AG08395 (cell line): ENCODE measurements at regions not wholly inside any gene's neighbourhood (a gene's known extent, or its start where the extent isn't known, plus 50 kb on each side); places are given as distances from the start of the nearest gene placed in this dataset.
"Not testable (repeated sequence)": the region's sequence is repeated elsewhere in the genome, so short reads cannot be mapped to it uniquely, and the experiment has no call there.

Experiments used
- DNase-seq: peaks from one replicate; pipeline ENCODE4 v3.0.0; 2012; ENCODE audit warnings: mixed read lengths, low spot score

DNA sequence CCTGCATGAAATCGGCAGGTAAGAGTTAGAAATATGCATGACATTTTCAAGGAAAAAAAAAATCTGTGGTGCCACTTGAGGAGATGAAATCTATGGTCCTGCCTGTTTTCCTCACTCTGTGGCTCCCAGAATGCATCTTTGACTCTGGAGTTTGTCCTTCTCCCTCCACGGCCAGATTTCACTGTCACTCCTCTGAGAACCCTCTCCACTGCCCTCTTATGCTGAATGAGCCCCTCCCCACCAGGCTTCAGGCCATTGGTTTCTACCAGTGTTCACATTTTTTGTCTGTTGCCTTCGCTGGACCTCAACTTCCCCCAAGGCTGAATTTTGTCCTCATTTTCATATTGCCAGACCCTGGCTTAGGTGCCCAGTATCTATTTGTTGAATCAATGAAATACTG is 235.0 kb downstream of the ZIC5 start:
- no peak for DNase-seq

DNA sequence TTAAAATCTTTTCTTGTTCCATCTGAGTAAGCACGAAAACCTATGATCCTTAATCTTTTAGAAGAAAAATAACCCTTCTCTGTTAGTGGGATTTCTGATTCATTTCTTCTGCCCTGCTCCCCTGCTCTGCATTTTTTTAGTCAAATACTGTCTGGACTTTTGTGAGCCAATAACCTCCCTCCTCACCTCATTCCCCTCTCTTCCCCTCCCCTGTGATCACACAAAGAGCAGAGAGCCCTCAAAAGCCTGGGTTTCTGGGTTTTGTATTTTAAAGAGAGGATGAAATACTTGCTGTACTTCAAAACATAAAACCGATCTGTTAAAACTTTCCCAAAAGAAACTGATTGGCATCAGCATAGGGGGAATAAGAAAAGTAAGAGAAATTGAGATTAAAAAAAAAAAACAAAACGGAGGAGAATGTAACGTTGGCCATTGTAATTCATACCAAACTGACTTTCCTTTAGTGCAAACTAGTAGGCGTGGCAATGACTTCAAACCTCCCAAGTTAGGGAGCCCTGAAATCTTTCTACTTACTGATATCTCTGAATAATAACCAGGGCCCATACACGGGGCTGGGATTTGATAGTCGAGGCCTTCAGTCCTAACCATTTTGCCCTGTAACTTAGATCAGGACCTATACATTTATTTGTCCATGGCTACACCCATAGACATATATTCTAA is 232.9 kb downstream of the TM9SF2 start:
- no peak for DNase-seq

DNA sequence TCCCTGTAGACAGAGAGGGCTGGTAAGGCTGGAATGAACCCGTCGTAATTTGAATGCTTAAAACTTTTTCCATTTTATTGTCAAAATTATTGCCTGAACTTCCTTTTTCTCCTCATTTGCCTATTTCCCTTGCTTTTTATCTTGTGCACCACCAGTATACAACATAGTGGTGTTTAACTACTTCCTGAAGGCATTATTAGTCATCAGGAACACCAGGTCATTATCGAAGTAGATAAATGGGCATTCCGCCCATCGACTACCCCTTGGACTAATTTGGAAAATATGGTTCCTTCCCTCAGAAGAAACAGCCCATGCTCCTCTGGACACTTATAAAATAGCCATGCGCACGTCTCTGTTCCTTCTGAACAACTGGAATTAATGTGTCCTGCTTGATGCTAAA is 232.1 kb downstream of the TM9SF2 start:
- no peak for DNase-seq

DNA sequence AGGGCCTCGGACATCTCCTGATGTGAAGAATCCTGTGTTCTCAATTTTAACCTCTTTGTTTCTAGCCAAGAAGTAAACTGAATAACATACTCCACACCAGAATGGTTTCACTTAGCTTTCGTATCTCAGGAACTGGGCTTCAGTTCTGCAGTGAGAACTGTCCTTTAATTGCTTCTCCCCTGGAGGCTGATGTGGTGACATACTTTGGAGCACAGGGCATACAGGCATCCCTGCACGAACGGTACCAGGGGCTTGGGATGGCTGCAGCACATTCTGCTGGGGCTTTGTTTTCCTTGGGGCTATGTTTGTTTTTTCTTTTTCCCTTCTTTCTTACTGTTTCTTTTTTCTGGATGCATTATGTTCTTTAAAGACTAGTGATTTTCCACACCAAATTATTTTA is 230.5 kb downstream of the TM9SF2 start:
- no peak for DNase-seq

DNA sequence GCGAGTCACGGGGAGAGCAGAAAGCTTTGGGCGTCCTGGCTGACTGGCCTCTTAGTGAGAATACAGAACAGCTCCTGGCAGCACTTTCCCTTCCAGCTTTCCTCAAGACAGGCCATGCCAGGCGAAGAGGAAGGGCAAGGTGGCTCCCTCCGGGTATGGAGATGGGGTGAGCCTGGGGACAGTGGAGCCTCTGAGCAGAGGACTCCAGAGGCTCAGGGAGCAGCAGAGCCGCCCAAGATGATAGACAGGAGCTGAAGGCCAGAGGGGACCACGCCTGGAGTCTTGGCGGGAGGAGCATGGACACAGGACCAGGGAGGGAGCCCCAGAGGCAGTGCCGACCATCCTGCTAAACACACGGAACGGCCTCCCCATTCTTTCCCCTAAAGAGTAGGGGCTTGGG is 229.1 kb downstream of the TM9SF2 start:
- no peak for DNase-seq

DNA sequence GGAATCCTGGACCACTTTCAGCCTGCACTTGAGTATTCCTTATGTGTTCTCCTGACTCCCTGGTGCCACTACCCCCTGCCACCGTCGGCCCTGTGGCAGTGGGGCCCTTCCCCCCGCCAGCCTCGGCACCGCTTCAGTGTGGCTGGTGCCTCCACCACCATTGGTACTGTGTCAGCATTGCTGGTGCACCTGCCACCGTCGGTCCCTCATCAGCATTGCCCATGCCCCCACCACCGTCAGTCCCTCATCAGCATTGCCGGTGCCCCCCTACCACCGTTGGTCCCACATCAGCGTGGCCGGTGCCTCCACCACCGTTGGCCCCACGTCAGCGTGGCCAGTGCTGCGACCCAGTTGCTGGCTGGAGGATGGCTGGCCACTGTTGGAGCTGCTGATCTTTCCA is 228.5 kb downstream of the TM9SF2 start:
- no peak for DNase-seq

DNA sequence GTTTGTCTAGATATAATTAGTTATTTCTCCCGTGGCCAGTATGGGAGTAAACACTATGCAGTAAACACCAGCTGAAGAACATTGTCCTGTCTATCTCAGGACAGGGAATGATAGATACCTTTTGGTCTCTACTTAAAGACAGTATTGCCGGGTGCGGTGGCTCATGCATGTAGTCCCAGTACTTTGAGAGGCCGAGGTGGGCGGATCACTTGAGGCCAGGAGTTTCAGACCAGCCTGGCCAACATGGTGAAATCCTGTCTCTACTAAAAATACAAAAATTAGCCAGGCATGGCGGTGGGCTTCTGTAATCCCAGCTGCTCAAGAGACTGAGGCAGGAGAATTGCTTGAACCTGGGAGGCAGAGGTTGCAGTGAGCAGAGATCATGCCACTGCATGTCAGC is 226.4 kb downstream of the TM9SF2 start:
- DNase-seq = not testable (repeated sequence)

DNA sequence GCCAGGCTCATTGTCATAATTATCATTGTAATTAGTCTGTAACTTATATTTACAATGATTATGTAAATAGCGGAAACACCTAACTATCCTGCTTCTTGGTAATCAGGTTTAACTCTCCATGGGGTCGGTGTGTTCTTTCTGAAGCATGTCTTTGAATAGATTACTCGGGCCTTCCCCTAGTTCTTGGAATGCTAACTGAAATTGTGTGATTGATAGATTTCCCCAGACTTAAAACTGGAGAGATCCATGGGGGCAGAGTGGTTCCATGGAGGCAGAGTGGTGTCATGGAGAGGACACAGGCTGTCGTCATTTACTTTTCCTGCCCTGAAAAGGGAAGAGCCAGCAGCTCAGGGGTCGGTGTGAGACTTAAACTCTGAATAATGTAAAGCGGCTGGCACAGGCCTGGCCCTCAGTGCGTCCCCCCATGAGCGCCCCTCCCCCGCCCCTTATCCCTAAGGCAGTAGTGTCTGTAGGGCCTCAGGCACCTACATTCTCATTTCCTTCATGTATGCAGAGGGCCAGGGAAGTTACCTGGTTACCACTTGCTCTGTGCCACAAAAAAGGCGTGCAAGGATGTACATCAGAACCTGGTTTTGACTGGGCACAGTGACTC is 225.1 kb downstream of the TM9SF2 start:
- no peak for DNase-seq

DNA sequence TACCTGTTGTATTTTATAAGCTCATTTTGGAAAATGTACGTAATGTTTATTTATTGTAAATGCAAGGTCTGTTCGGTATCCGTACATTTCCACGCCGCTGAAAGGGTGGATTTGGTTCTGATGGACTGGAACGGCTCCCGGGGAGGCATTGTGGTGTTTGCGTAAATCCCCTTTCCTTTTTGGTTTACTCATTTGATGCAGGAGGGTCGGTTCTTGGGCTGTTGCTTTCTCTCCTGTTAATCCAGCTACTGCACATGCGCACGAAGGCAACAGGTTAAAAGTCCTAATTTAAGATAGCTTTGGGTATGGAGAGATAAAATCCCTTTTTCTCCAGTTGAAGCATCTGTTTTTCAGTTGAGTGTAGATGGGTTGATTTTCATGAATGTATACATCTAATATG is 224.4 kb downstream of the TM9SF2 start:
- DNase-seq = no peak

DNA sequence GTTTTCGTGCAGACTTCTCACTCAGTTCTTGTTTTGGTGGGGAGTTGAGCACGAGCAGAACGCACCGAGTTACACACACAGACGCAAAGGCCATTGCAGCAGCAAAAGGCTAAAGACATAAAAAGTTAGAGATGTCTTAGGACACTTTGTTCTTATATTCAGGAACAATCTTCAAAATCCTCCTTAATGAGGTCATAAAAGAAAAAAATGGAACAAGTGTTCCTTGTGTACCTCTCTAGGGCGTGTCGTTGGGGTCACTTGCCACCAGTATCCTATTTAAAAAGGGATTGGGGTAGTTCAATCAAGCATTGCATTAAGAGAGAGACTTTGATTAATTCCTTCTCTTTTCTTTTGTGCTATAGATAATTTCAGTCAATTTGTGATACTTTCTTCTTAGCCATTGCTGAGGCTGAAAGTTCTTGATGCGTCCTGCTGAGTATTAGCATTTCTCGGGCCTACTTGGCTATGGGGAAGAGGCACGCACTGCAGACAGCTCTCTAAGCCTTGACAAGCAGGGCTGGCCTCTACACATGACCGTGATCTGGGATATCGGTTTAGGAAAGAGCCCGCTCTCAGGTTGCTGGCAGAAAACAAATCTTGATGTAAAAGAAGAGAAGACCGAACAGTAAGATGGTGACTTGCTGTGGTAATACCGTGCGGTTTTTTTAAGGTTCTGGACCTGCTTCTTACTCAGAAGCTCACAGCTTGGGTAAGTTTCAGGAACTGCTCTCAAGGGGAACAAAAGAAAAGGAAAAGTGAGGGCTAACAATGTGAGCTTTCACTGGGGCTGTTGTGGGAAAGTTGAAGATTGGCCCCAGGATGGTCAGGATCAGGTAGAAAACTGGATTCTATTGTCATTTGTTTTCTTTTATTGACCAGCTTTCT is 223.6 kb downstream of the TM9SF2 start:
- no peak for DNase-seq

DNA sequence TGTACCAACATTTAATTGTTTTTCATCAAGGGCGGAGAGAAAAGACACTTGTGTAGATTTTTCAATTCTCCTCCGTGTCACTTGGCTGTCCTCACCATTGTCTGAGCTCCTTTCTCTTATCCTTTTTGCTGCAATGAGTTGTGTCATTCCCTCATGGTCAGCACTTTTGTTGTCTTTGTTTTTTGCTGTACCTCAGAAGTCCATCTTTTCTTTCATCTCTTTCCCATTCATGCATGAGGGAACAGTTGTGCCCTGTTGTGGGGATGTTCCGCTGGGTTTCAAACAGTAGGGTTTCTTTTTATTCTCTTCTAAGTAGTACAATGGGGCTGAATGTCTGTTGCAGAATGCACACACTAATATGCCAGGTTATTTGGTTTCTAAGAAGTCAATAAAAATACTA is 222.6 kb downstream of the TM9SF2 start:
- no peak for DNase-seq

DNA sequence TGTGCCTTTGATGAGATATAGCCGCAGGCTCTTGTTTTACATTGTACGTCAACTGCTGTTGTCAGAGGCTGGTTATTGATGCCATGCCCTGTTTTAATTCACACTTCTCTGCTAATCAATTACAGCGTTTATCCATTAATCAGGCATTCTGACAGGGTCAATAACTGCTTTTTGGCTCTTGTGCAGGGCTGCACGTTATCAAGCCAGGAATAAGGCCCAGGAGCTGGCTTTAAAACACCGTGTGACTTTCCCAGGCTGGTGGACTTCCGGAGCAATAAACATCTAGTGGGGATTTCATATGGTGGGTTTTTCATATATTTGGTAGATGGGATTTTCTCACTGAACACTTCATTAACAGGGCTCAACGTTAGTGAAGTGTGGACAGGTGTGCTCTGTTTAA is 221.7 kb downstream of the TM9SF2 start:
- no peak for DNase-seq

DNA sequence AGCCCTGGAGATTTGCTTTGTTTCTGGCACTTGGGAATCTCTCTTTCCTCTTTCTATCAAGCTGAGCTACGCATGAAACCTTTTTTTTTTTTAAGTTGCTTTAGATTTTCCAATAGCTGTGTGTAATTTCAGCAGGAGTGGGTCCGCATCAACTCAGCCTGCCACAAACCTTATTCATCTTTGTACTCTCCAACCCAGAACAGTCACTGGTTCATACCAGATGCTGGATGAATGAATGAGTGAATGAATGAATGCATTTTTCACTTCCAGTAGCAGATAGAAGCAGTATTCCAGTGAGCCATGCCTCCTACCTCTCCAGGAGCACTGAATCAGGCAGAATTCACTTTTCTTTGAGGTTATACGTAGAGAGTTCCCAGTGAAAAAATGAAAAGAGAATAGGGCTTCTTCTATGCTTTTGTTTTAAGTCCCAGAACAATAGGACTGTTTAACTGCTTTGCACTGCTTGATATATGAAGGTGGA is 221.1 kb downstream of the TM9SF2 start:
- no peak for DNase-seq

DNA sequence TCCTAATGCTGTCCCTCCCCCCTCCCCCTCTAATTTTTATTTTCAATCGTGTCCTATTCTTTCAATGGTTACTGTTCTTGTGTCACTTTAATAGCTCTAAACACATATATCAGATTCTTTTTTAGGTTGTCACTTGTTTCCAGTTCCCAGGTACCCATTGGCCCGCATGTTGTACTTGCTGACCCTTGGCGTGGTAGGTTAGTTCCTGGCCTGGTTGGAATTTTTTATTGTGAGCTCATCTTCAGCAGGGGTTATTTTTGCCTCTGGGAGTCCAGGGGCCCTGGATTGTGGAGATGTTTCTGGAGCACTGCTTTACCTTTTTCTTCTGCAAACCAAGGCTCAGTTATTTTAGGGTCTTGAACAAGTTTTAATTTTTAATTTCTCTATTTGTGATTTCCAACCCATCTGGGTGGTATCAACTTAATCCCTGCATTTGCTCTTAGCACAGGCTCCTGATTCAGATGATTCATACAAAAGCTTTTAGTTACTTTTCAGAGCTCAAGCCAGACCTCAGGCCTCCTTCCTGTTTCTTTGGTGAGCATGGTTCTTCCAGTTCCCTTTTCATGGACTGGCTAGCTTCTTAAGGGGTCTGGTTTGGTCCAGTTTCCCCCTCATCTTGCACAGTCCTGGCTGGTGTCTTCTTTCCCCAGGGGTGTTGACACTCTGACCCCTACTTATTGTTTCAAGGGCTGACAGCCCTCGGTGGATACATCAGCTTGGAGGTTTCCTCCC is 220.5 kb downstream of the TM9SF2 start:
- DNase-seq = no peak

DNA sequence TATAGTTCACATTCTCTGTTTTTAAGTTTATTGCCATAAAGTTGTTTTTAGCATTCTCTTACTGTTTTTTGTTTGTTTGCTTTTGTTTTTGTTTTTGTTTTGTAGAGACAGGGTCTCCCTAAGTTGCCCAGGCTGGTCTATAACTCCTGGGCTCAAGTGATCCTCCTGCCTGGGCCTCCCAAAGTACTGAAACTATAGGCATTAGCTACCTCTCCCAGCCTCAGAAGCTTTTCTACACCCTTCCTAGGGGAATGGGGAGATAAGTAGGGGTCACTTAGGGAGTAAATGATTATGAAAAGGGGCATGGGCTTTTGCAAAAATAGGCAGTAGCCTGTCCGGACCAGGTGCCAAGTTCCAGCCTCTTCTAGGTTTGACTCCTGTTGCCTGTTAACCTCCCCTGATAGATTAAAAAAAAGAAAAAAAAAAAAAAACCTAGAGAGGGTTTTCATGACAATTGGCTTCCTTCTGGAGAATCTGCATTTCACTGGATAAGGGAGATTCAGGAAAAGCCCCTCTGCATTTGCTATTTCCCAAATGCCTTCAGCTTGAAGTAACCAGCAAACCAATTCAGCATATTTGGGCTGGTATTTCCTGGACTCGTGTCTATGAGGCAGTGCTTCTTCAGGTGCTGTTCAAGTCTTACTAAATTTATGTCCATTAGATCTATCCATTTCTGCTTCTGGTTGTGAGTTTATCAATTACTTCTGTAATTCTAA is 216.8 kb downstream of the TM9SF2 start:
- DNase-seq = no peak

DNA sequence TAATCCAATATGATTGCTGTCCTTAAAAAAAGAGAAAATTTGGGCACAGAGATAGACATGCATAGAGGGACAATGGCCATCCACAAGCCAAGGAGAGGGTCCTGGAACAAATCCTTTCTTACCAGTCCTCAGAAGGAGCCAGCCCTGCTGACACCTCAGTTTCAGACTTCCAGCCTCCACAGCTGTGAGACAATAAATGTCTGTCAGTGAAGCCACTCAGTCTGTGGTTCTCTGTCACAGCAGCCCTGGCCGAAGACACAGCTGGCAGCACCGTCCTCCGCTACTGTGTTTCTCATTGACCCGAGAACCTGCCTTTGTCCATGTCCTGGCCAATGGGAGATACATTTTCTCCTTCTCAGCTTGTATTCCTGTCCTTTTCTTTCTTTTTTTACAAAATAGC is 207.9 kb downstream of the TM9SF2 start:
- DNase-seq = no peak

DNA sequence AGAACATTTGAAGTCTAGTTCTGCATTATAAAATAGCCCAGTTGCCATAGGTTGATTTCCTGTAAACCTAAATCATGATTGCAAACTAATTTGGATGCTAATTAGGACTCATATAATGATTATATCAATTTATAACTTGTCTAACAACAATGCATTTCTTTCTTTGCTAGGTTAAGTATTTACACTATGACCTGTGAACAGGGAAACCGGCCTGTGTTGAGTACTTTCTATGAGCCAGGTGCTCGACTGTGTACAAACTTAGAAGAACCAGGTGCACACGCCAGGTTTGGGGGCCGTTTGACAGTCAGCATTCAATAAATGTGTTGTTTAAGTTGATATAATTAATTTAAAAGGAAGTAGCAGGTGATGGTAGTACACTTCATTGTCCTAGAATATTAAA is 203.1 kb downstream of the TM9SF2 start:
- DNase-seq = no peak

DNA sequence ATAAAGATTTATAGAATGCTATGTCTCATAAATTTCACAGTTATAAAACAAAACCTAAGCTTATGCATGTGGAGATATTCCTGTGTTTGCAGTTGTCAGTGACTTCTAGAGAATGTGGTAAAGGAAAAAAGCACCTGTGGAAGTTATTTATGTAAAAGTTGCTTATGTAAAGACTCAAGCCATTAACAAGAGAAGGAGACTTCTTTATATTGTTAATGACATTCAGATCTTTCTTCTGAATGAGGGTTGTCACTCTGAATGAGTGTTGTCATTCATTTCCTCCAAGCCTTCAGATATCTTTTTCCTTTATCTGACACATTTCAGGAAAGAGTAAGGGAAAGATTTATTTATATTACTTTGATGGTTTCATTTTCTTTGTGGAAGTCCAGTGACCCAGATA is 202.6 kb downstream of the TM9SF2 start:
- no peak for DNase-seq

DNA sequence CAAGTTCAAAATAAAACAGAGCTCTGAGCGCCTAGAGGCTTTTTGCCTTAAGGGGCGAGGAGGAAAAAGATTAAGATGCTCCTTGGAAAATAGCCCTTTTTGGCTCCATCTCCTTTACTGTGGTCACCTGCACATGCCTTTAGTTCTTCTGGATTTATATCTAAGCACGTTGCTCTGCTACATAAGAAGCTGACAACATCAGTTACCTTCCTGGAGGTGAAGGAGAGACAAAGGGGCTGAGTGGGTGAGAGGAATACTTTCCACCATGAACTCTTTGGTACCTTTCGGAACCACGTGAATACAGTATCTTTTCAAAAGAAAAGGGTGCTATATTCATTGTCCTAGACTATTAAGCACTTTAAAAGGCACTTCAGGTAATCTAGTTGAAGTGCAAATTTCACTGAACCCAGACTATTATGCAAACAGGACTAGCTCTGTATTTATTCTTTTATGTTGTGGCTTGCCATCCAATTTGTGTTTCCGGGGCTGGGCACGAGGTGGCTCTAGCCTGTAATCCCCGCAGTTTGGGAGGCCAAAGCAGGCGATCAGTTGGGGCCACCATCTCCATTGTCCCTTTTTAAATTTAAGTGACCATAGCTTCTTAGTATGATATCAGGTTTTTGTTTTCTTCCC is 201.5 kb downstream of the TM9SF2 start:
- no peak for DNase-seq

DNA sequence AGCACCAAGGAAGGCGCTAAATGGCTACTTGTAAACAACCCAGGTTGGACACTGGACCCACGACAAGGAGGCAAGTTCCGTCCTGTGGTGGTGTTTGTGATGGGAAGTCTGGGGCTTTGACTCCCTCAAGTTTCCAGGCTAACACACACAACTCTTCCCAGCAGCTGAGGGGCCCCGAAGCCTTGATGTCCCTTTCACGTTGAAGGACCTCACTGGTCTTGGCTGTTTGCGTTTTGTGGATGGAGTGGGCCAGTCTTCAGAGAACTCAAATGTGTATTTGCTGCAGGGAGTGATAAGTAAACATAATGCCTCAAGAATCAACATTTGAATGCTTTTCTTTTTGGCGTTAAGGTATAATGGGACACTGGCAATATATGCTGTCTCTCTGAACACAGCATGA is 199.2 kb downstream of the TM9SF2 start:
- no peak for DNase-seq

DNA sequence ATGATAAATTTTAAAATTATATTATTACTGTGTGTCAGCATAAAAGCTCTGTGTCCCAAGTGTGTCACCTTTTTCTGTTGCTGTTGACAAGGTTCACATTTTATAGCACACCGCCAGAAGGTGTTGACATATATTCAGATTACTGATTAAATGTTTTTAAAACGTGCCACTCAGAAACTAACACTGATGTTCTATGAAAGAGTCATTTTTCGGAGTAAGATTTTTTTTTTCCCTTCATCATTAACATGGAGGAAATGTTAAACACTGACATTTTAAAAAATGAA is 197.5 kb downstream of the TM9SF2 start:
- DNase-seq = no peak
